GM18520 (cell line): ENCODE measurements at regions not wholly inside any gene's neighbourhood (a gene's known extent, or its start where the extent isn't known, plus 50 kb on each side); places are given as distances from the start of the nearest gene placed in this dataset.
A peak's percentile ranks its signal among the peaks of the same experiment; 100 is the strongest.

ENCODE experiments used
- ATAC-seq: cut with Tn5 transposase; IDR thresholded peaks from one replicate; pipeline ENCODE4 v1.9.1; 2021; ENCODE audit not compliant: unreplicated experiment

GRCh38 chr21:9246010-9246409 is 1275.4 kb upstream of the TPTE start:
- peak; percentile 17 for ATAC-seq

DNA sequence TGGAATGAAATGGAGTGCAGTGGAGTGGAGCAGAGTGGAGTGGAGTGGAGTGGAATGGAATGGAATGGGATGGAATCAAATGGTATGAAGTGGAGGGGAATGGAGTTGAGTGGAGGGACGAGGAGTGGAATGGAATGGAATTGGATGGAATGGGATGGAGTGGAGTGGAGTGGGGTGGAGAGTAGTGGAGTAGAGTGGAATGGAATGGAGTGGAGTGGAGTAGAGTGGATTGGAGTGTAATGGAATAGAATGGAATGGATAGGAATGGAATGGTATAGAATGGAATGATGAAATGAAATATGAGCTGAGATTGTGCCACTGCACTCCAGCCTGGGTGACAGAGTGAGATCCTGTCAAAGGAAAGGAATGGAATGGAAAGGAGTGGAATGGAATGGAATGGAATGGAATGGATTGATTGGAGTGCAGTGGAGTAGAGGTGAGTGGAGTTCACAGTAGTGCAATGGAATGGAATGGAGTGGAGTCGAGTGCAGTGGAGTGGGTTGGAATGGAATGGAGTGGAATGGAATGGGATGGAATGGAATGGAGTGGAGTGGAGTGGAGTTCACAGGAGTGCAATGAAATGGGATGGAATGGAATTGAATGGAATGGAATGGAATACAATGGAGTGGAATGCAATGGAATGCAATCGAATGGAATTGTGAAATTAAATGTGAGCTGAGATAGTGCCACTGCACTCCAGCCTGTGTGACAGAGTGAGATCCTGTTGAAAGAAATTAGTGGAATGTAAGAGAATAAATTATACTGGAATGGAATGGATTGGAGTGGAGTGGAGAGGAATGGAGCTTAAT is 1274.7 kb upstream of the TPTE start:
- ATAC-seq = peak; percentile 27

DNA sequence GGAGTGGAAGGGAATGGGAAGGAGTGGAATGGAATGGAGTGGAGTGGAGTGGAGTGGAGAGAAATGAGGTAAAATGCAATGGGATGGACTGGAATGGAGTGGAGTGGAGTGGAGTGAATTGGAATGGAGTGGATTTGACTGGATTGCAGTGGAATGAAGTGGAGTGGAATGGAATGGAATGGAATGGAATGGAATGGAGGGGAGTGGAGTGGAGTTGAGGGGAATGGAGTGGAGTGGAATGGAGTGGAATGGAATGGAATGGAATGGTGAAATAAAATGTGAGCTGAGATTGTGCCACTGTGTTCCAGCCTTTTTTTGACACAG is 1274.1 kb upstream of the TPTE start:
- peak; percentile 13 for ATAC-seq

- ATAC-seq = peak; percentile 24
These were observed 1273.6 kb upstream of the TPTE start for GRCh38 chr21:9247616-9248317.
